HepG2 (cell line): ENCODE measurements at regions not wholly inside any gene's neighbourhood (a gene's known extent, or its start where the extent isn't known, plus 50 kb on each side); places are given as distances from the start of the nearest gene placed in this dataset.

Source experiments
- ATAC-seq: fragments of 200-7000 bp; cut with Tn5 transposase; 3 replicates; pipeline ENCODE4 v1.9.1; 2020; ENCODE audit warnings: mild to moderate bottlenecking, moderate library complexity
- BruUV-seq: library from RNA; stranded (reverse); fragments of 400-500 nt; replicated peaks from 2 replicates; lab custom pipeline; 2021; lab: Mats Ljungman, UMichigan
- CTCF ChIA-PET: fragments of 300-600 bp; formaldehyde crosslinking; extraction: SDS; loops from one replicate; lab custom pipeline; 2021; ENCODE audit warnings: low total read pairs, inconsistent platforms, low intra/inter-chr PET ratio; lab: Yijun Ruan, JAX
- POLR2A ChIA-PET: fragments of 350-600 bp; sonication (Branson Sonifier 250); formaldehyde crosslinking; loops from one replicate; lab custom pipeline; 2020; ENCODE audit warnings: antibody characterized with exemption, inconsistent platforms; lab: Yijun Ruan, JAX
- DNase-seq: peaks from one replicate; pipeline ENCODE4 v3.0.0-alpha.2; 2015; ENCODE audit warnings: low spot score
- FAIRE-seq: peaks from 3 replicates; lab custom pipeline; 2011; peaks lifted over from hg19 to GRCh38; lab: Jason Lieb, UNC
- H2AFZ ChIP-seq: one replicate; pipeline ENCODE4 v1.6.1; 2011; ENCODE audit warnings: low read length, inconsistent platforms
- H3K27ac ChIP-seq: fragments of 300-600 bp; 3 replicates; pipeline ENCODE4 v1.8.0; 2011; ENCODE audit warnings: mixed run types, mild to moderate bottlenecking, mixed read lengths, low read length, inconsistent platforms; ENCODE audit not compliant: insufficient read depth; ENCODE audit errors: extremely low read length
- H3K27me3 ChIP-seq, 2 experiments: fragments of 200-600 bp in 1 of 2; 2 replicates in 1 of 2; 3 replicates in 1 of 2; pipeline versions ENCODE4 v1.6.0 to v1.8.0; 2011; ENCODE audit warnings: low read length in 2 of 2, mild to moderate bottlenecking in 2 of 2, moderate library complexity in 2 of 2, inconsistent platforms in 1 of 2; ENCODE audit not compliant: insufficient read depth in 2 of 2, control insufficient read depth in 1 of 2
- H3K36me3 ChIP-seq, 2 experiments: fragments of 200-600 bp in 1 of 2; replicated peaks in 1 of 2; 2 replicates in 1 of 2; 3 replicates in 1 of 2; pipeline versions ENCODE4 v1.5.1 to v1.8.0; 2011; ENCODE audit warnings: low read length in 2 of 2, inconsistent platforms in 1 of 2; ENCODE audit not compliant: insufficient read depth in 2 of 2, control insufficient read depth in 1 of 2
- H3K4me1 ChIP-seq: 2 replicates; pipeline ENCODE4 v1.5.1; 2012; ENCODE audit warnings: low read length, inconsistent platforms; ENCODE audit not compliant: insufficient read depth
- H3K4me2 ChIP-seq: 2 replicates; pipeline ENCODE4 v1.6.0; 2011; ENCODE audit warnings: low read depth, low read length, inconsistent platforms
- H3K4me3 ChIP-seq, 3 experiments: fragments of 200-600 bp in 1 of 3; sonication (generic), shearing (Covaris generic) in 1 of 3; replicated peaks in 1 of 3; 2 replicates each; pipeline ENCODE4 v1.5.1; 2011 to 2016; ENCODE audit warnings: low read length in 3 of 3, inconsistent platforms in 2 of 3, low read depth in 2 of 3, mild to moderate bottlenecking in 2 of 3, control low read depth in 1 of 3, mixed read lengths in 1 of 3; ENCODE audit not compliant: insufficient read depth in 1 of 3
- H3K79me2 ChIP-seq: one replicate; pipeline ENCODE4 v1.6.1; 2011; ENCODE audit warnings: low read length, inconsistent platforms; ENCODE audit not compliant: insufficient read depth
- H3K9ac ChIP-seq: 2 replicates; pipeline ENCODE4 v1.6.0; 2011; ENCODE audit warnings: mild to moderate bottlenecking, low read depth, low read length, inconsistent platforms; ENCODE audit not compliant: insufficient read depth
- H3K9me3 ChIP-seq: 2 replicates; pipeline ENCODE4 v1.5.1; 2012; ENCODE audit warnings: mild to moderate bottlenecking, low read length
- H4K20me1 ChIP-seq: 2 replicates; pipeline ENCODE4 v1.6.0; 2011; ENCODE audit warnings: inconsistent platforms, mild to moderate bottlenecking, low read length, moderate library complexity; ENCODE audit not compliant: insufficient read depth
- GATAD1 ChIP-seq: IDR thresholded peaks from 2 replicates; pipeline ENCODE4 v1.6.1; 2016; ENCODE audit warnings: missing genetic modification reagents, missing compliant biosample characterization
- GPBP1L1 ChIP-seq: sonication (generic); formaldehyde crosslinking; IDR thresholded peaks from 2 replicates; pipeline ENCODE4 v1.5.0; 2020; ENCODE audit warnings: mild to moderate bottlenecking, missing genetic modification reagents
- HOXA3 ChIP-seq: sonication (generic); formaldehyde crosslinking; IDR thresholded peaks from 2 replicates; pipeline ENCODE4 v1.5.0; 2020; ENCODE audit warnings: missing genetic modification reagents
- MED1 ChIP-seq: sonication (generic); formaldehyde crosslinking; IDR thresholded peaks from 2 replicates; pipeline ENCODE4 v1.4.0; 2020; ENCODE audit warnings: missing genetic modification reagents
- RFXAP ChIP-seq: sonication (generic); formaldehyde crosslinking; IDR thresholded peaks from 2 replicates; pipeline ENCODE4 v1.4.0; 2020; ENCODE audit warnings: missing genetic modification reagents, borderline replicate concordance
- SMAD9 ChIP-seq: sonication (generic); formaldehyde crosslinking; IDR thresholded peaks from 2 replicates; pipeline ENCODE4 v1.5.1; 2020; ENCODE audit warnings: mild to moderate bottlenecking, missing genetic modification reagents
- XRCC5 ChIP-seq: fragments of 200-400 bp; formaldehyde crosslinking; optimal IDR thresholded peaks from 2 replicates; pipeline ENCODE3; 2017; ENCODE audit warnings: mild to moderate bottlenecking, low read length
- ZMYM2 ChIP-seq: sonication (generic); formaldehyde crosslinking; IDR thresholded peaks from 2 replicates; pipeline ENCODE4 v1.8.0; 2022; ENCODE audit warnings: mild to moderate bottlenecking, missing genetic modification reagents
- ZNF143 ChIP-seq: sonication (generic); formaldehyde crosslinking; IDR thresholded peaks from 2 replicates; pipeline ENCODE4 v1.4.0; 2020; ENCODE audit warnings: missing genetic modification reagents
- ZNF546 ChIP-seq: sonication (generic); formaldehyde crosslinking; conservative IDR thresholded peaks from 2 replicates; pipeline ENCODE4 v1.8.1; 2023; ENCODE audit warnings: mild to moderate bottlenecking, missing genetic modification reagents
- ZNF577 ChIP-seq: sonication (generic); formaldehyde crosslinking; IDR thresholded peaks from 2 replicates; pipeline ENCODE4 v1.4.0; 2020; ENCODE audit warnings: mild to moderate bottlenecking, low read depth, missing genetic modification reagents, borderline replicate concordance
- ZNF740 ChIP-seq: sonication (generic); formaldehyde crosslinking; IDR thresholded peaks from 2 replicates; pipeline ENCODE4 v1.4.0; 2020; ENCODE audit warnings: missing genetic modification reagents
- ZNF768 ChIP-seq: sonication (generic); formaldehyde crosslinking; IDR thresholded peaks from 2 replicates; pipeline ENCODE4 v1.4.0; 2020; ENCODE audit warnings: missing genetic modification reagents
- ZNF790 ChIP-seq: sonication (generic); formaldehyde crosslinking; IDR thresholded peaks from 2 replicates; pipeline ENCODE4 v1.8.0; 2022; ENCODE audit warnings: missing genetic modification reagents, mild to moderate bottlenecking, borderline replicate concordance
- ZNF883 ChIP-seq: sonication (generic); formaldehyde crosslinking; IDR thresholded peaks from 2 replicates; pipeline ENCODE4 v1.5.1; 2020; ENCODE audit warnings: mild to moderate bottlenecking, missing genetic modification reagents; ENCODE audit errors: not compliant biosample characterization
- WGBS: methylation state at CpG from one replicate; pipeline ENCODE4 v1.1.6; 2017; ENCODE audit warnings: low lambda C conversion rate; 5-methylcytosine and 5-hydroxymethylcytosine counted together
- in situ Hi-C: cut with HindIII; loops from 2 replicates; pipeline ENCODE4 v1.10.0; 2017; ENCODE audit warnings: low pct_unique_long_range_greater_than_20kb; ENCODE audit not compliant: extremely low pct_ligation_motif_present
- intact Hi-C: fragments of 100-400 bp; cut with micrococcal nuclease; formaldehyde crosslinking; loops from one replicate; pipeline ENCODE4 v1.10.0; 2022; ENCODE audit not compliant: unreplicated experiment

- ChIA-PET POLR2A (no interaction called here), CTCF (no interaction called here)
- no peak overlapping the region for H3K9ac ChIP-seq
- no peak overlapping the region for H3K4me2 ChIP-seq
- H3K79me2 ChIP-seq: no peaks in the 10 kb centered on the region
- peaks cover 11% of the 10 kb centered on the region; the same call in 1 of the 2 replicates for H3K9me3 ChIP-seq
- no peak overlapping the region for H3K4me3 ChIP-seq
- no TSS peak for BruUV-seq
- H4K20me1 ChIP-seq: no peaks in the 10 kb centered on the region
- no peak overlapping the region for H3K27ac ChIP-seq
- H3K36me3 ChIP-seq: no peaks in the 10 kb centered on the region
- H3K27me3 ChIP-seq: no peaks in the 10 kb centered on the region
- ATAC-seq (no peak), FAIRE-seq (no peak), DNase-seq (no peak)
- TF ChIP-seq ZMYM2 (CRISPR knock-in tag) (no peak), XRCC5 (no peak), GPBP1L1 (CRISPR knock-in tag) (no peak), ZNF143 (CRISPR knock-in tag) (no peak), HOXA3 (CRISPR knock-in tag) (no peak), RFXAP (CRISPR knock-in tag) (no peak), ZNF546 (no peak), ZNF790 (CRISPR knock-in tag) (no peak), GATAD1 (CRISPR knock-in tag) (no peak), SMAD9 (CRISPR knock-in tag) (no peak), ZNF740 (no peak), ZNF883 (no peak), MED1 (CRISPR knock-in tag) (no peak), ZNF768 (CRISPR knock-in tag) (no peak), ZNF577 (CRISPR knock-in tag) (no peak)
- in situ Hi-C loops (no loop called here), intact Hi-C loops (no loop called here)
- H2AFZ ChIP-seq: no peak overlapping the region
- H3K4me1 ChIP-seq: no peaks in the 10 kb centered on the region
- WGBS: 0% methylated on average over 1 of the region's 1 CpG
Observed at GRCh38 chr1:34338871-34339270, 162.2 kb downstream of the C1orf94 start.
